ENCODE measurements at regions not wholly inside any gene's neighbourhood (a gene's known extent, or its start where the extent isn't known, plus 50 kb on each side); places are given as distances from the start of the nearest gene placed in this dataset.

GRCh38 chr12:18919871-18920511 lies 182.1 kb downstream of the CAPZA3 start:
- TF ChIP-seq TCF4 (CRISPR knock-in tag; IDR thresholded peaks at IDR 0.05; ENCODE audit: borderline replicate concordance) (no peak), CREB5 (CRISPR knock-in tag; IDR thresholded peaks at IDR 0.05; ENCODE audit: low read depth) (no peak), ZFP30 (CRISPR knock-in tag; IDR thresholded peaks at IDR 0.05) (no peak), TOX (CRISPR knock-in tag; IDR thresholded peaks at IDR 0.05; ENCODE audit: borderline replicate concordance) (no peak), ESRRG (CRISPR knock-in tag; IDR thresholded peaks at IDR 0.05) (no peak), PATZ1 (CRISPR knock-in tag; IDR thresholded peaks at IDR 0.05; ENCODE audit: borderline replicate concordance) (no peak), TSHZ2 (CRISPR knock-in tag; IDR thresholded peaks at IDR 0.05) (no peak), RARB (CRISPR knock-in tag; IDR thresholded peaks at IDR 0.05) (no peak), CSDC2 (CRISPR knock-in tag; IDR thresholded peaks at IDR 0.05) (no peak), OSR1 (CRISPR knock-in tag; IDR thresholded peaks at IDR 0.05) (no peak)
- TF ChIP-seq, protein P1, sequence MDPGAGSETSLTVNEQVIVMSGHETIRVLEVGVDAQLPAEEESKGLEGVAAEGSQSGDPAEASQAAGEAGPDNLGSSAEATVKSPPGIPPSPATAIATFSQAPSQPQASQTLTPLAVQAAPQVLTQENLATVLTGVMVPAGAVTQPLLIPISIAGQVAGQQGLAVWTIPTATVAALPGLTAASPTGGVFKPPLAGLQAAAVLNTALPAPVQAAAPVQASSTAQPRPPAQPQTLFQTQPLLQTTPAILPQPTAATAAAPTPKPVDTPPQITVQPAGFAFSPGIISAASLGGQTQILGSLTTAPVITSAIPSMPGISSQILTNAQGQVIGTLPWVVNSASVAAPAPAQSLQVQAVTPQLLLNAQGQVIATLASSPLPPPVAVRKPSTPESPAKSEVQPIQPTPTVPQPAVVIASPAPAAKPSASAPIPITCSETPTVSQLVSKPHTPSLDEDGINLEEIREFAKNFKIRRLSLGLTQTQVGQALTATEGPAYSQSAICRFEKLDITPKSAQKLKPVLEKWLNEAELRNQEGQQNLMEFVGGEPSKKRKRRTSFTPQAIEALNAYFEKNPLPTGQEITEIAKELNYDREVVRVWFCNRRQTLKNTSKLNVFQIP (CRISPR knock-in tag; IDR thresholded peaks at IDR 0.05; ENCODE audit: borderline replicate concordance, low read depth): no peak
